ENCODE measurements at regions not wholly inside any gene's neighbourhood (a gene's known extent, or its start where the extent isn't known, plus 50 kb on each side); places are given as distances from the start of the nearest gene placed in this dataset.

GRCh38 chr5:141771562-141771961 is 89.5 kb upstream of the ARAP3 start:
- Histone ChIP-seq H3K79me2 (ENCODE audit: insufficient read depth, low read length) (no peaks in the 10 kb centered on the region), H4K20me1 (ENCODE audit: insufficient read depth, low read length) (0 out of 2 replicates have a peak, but pooled peaks cover 4% of the 10 kb centered on the region), H3K27ac (ENCODE audit: low read length) (no peak overlapping the region), H3K4me1 (ENCODE audit: insufficient read depth, low read length) (no peaks in the 10 kb centered on the region), H3K9ac (ENCODE audit: low read depth, low read length) (no peak overlapping the region), H2AFZ (ENCODE audit: low read depth, low read length) (no peak overlapping the region), H3K4me3 (ENCODE audit: low read depth in 1 of 2, low read length in 2 of 2) (no peak overlapping the region), H3K36me3 (ENCODE audit: insufficient read depth, low read length) (no peaks in the 10 kb centered on the region), H3K4me2 (ENCODE audit: insufficient read depth, low read length) (no peak overlapping the region), H3K9me3 (ENCODE audit: insufficient read depth, low read length, severe bottlenecking) (no peaks in the 10 kb centered on the region), H3K27me3 (ENCODE audit: insufficient read depth, low read length, poor library complexity) (peaks cover 5% of the 10 kb centered on the region)
- DNase-seq (no peak), ATAC-seq (ENCODE audit: insufficient read depth, low read depth) (no peak)
- TF ChIP-seq CTCF (IDR thresholded peaks at IDR 0.05; ENCODE audit: borderline replicate concordance, extremely low read depth, low read length, poor library complexity, severe bottlenecking) (no peak), EZH2 (IDR thresholded peaks at IDR 0.05; ENCODE audit: borderline replicate concordance, low read depth, low read length, severe bottlenecking) (no peak)

- TF ChIP-seq CTCF (IDR thresholded peaks at IDR 0.05; ENCODE audit: borderline replicate concordance, extremely low read depth, low read length, poor library complexity, severe bottlenecking) (no peak), EZH2 (IDR thresholded peaks at IDR 0.05; ENCODE audit: borderline replicate concordance, low read depth, low read length, severe bottlenecking) (no peak)
- Histone ChIP-seq H2AFZ (ENCODE audit: low read depth, low read length) (no peak overlapping the region), H3K27ac (ENCODE audit: low read length) (no peak overlapping the region), H3K9me3 (ENCODE audit: insufficient read depth, low read length, severe bottlenecking) (no peaks in the 10 kb centered on the region), H3K27me3 (ENCODE audit: insufficient read depth, low read length, poor library complexity) (peaks cover 5% of the 10 kb centered on the region), H3K4me2 (ENCODE audit: insufficient read depth, low read length) (no peak overlapping the region), H4K20me1 (ENCODE audit: insufficient read depth, low read length) (0 out of 2 replicates have a peak, but pooled peaks cover 4% of the 10 kb centered on the region), H3K4me3 (ENCODE audit: low read depth in 1 of 2, low read length in 2 of 2) (no peak overlapping the region), H3K4me1 (ENCODE audit: insufficient read depth, low read length) (no peaks in the 10 kb centered on the region), H3K9ac (ENCODE audit: low read depth, low read length) (no peak overlapping the region), H3K79me2 (ENCODE audit: insufficient read depth, low read length) (no peaks in the 10 kb centered on the region), H3K36me3 (ENCODE audit: insufficient read depth, low read length) (no peaks in the 10 kb centered on the region)
- ATAC-seq (ENCODE audit: insufficient read depth, low read depth) (no peak), DNase-seq (no peak)
These were observed 89.0 kb upstream of the ARAP3 start for GRCh38 chr5:141771031-141771430.

- no peak for TF ChIP-seq EZH2 (IDR thresholded peaks at IDR 0.05; ENCODE audit: borderline replicate concordance, low read depth, low read length, severe bottlenecking)
- H3K9ac ChIP-seq (ENCODE audit: low read depth, low read length), result no peak overlapping the region
These were observed 87.6 kb upstream of the ARAP3 start for GRCh38 chr5:141769671-141770070.

GRCh38 chr5:141767671-141768070 is 85.6 kb upstream of the ARAP3 start:
- ATAC-seq (ENCODE audit: insufficient read depth, low read depth), result no peak
- Histone ChIP-seq H4K20me1 (ENCODE audit: insufficient read depth, low read length) (0 out of 2 replicates have a peak, but pooled peaks cover 7% of the 10 kb centered on the region), H3K4me2 (ENCODE audit: insufficient read depth, low read length) (no peak overlapping the region), H3K27me3 (ENCODE audit: insufficient read depth, low read length, poor library complexity) (peaks cover 5% of the 10 kb centered on the region), H3K27ac (ENCODE audit: low read length) (no peak overlapping the region), H3K36me3 (ENCODE audit: insufficient read depth, low read length) (no peaks in the 10 kb centered on the region), H3K4me3 (ENCODE audit: low read depth in 1 of 2, low read length in 2 of 2) (no peak overlapping the region), H3K9ac (ENCODE audit: low read depth, low read length) (no peak overlapping the region), H3K4me1 (ENCODE audit: insufficient read depth, low read length) (no peaks in the 10 kb centered on the region), H3K79me2 (ENCODE audit: insufficient read depth, low read length) (no peaks in the 10 kb centered on the region), H2AFZ (ENCODE audit: low read depth, low read length) (no peak overlapping the region), H3K9me3 (ENCODE audit: insufficient read depth, low read length, severe bottlenecking) (no peaks in the 10 kb centered on the region)
- DNase-seq, result no peak
- no peak for TF ChIP-seq EZH2 (IDR thresholded peaks at IDR 0.05; ENCODE audit: borderline replicate concordance, low read depth, low read length, severe bottlenecking)
- no peak for TF ChIP-seq CTCF (IDR thresholded peaks at IDR 0.05; ENCODE audit: borderline replicate concordance, extremely low read depth, low read length, poor library complexity, severe bottlenecking)

More at GRCh38 chr5:141769671-141770070, 87.6 kb upstream of the ARAP3 start:
- Histone ChIP-seq H3K4me1 (ENCODE audit: insufficient read depth, low read length) (no peaks in the 10 kb centered on the region), H3K4me2 (ENCODE audit: insufficient read depth, low read length) (no peak overlapping the region), H3K36me3 (ENCODE audit: insufficient read depth, low read length) (no peaks in the 10 kb centered on the region), H3K79me2 (ENCODE audit: insufficient read depth, low read length) (no peaks in the 10 kb centered on the region), H3K9me3 (ENCODE audit: insufficient read depth, low read length, severe bottlenecking) (no peaks in the 10 kb centered on the region), H3K27me3 (ENCODE audit: insufficient read depth, low read length, poor library complexity) (peaks cover 9% of the 10 kb centered on the region), H2AFZ (ENCODE audit: low read depth, low read length) (no peak overlapping the region), H4K20me1 (ENCODE audit: insufficient read depth, low read length) (0 out of 2 replicates have a peak, but pooled peaks cover 7% of the 10 kb centered on the region), H3K27ac (ENCODE audit: low read length) (no peak overlapping the region), H3K4me3 (ENCODE audit: low read depth in 1 of 2, low read length in 2 of 2) (no peak overlapping the region)
- DNase-seq (no peak), ATAC-seq (ENCODE audit: insufficient read depth, low read depth) (no peak)

All from DND-41 (cell line).